ENCODE measurements at regions not wholly inside any gene's neighbourhood (a gene's known extent, or its start where the extent isn't known, plus 50 kb on each side); places are given as distances from the start of the nearest gene placed in this dataset.

- DNase-seq (ENCODE audit: low read depth), result no peak
Observed at GRCh38 chr11:116219171-116219635, 553.6 kb downstream of the BUD13 start.

- no peak for DNase-seq (ENCODE audit: low read depth)
Observed at GRCh38 chr11:116217441-116217840, 555.3 kb downstream of the BUD13 start.

GRCh38 chr11:116217006-116217405, 555.8 kb downstream of the BUD13 start:
- DNase-seq (ENCODE audit: low read depth), result no peak

GRCh38 chr11:116215471-116216113, 557.2 kb downstream of the BUD13 start:
- no peak for DNase-seq (ENCODE audit: low read depth)

GRCh38 chr11:116211147-116211546, 561.6 kb downstream of the BUD13 start:
- DNase-seq (ENCODE audit: low read depth), result no peak

GRCh38 chr11:116210663-116211062, 562.1 kb downstream of the BUD13 start:
- DNase-seq (ENCODE audit: low read depth), result no peak

GRCh38 chr11:116209255-116209654, 563.5 kb downstream of the BUD13 start:
- no peak for DNase-seq (ENCODE audit: low read depth)

- no peak for DNase-seq (ENCODE audit: low read depth)
Observed at GRCh38 chr11:116207421-116208141, 565.2 kb downstream of the BUD13 start.

GRCh38 chr11:116207019-116207418, 565.8 kb downstream of the BUD13 start:
- DNase-seq (ENCODE audit: low read depth), result no peak

- no peak for DNase-seq (ENCODE audit: low read depth)
Observed at GRCh38 chr11:116202922-116203321, 569.9 kb downstream of the BUD13 start.

- no peak for DNase-seq (ENCODE audit: low read depth)
Observed at GRCh38 chr11:116200564-116200963, 572.2 kb downstream of the BUD13 start.

- no peak for DNase-seq (ENCODE audit: low read depth)
Observed at GRCh38 chr11:116199182-116199581, 573.6 kb downstream of the BUD13 start.

- DNase-seq (ENCODE audit: low read depth), result no peak
Observed at GRCh38 chr11:116194156-116194904, 578.5 kb downstream of the BUD13 start.

GRCh38 chr11:116193321-116194131, 579.3 kb downstream of the BUD13 start:
- no peak for DNase-seq (ENCODE audit: low read depth)

- DNase-seq (ENCODE audit: low read depth), result no peak
Observed at GRCh38 chr11:116192509-116193210, 580.1 kb downstream of the BUD13 start.

- DNase-seq (ENCODE audit: low read depth), result no peak
Observed at GRCh38 chr11:116190861-116191260, 581.9 kb downstream of the BUD13 start.

GRCh38 chr11:116189408-116190170, 583.2 kb downstream of the BUD13 start:
- DNase-seq (ENCODE audit: low read depth), result no peak

GRCh38 chr11:116188350-116188749, 584.4 kb downstream of the BUD13 start:
- DNase-seq (ENCODE audit: low read depth), result no peak

- no peak for DNase-seq (ENCODE audit: low read depth)
Observed at GRCh38 chr11:116187026-116187425, 585.8 kb downstream of the BUD13 start.

GRCh38 chr11:116185551-116185950, 587.2 kb downstream of the BUD13 start:
- DNase-seq (ENCODE audit: low read depth), result no peak

GRCh38 chr11:116184763-116185162, 588.0 kb downstream of the BUD13 start:
- DNase-seq (ENCODE audit: low read depth), result no peak

Measured in activated T-cell treated with anti-CD3 and anti-CD28 coated beads for 24 hours (primary cell).